HG03469 (cell line): ENCODE measurements at regions not wholly inside any gene's neighbourhood (a gene's known extent, or its start where the extent isn't known, plus 50 kb on each side); places are given as distances from the start of the nearest gene placed in this dataset.

Experiments used
- ATAC-seq: cut with Tn5 transposase; IDR thresholded peaks from one replicate; pipeline ENCODE4 v1.9.1; 2021; ENCODE audit warnings: mild to moderate bottlenecking, moderate library complexity, moderate number of reproducible peaks; ENCODE audit not compliant: unreplicated experiment

GRCh38 chr3:182697345-182697919 lies 95.9 kb upstream of the ATP11B start:
- no peak for ATAC-seq

GRCh38 chr3:182698078-182698477 lies 95.2 kb upstream of the ATP11B start:
- ATAC-seq, result no peak

GRCh38 chr3:182699550-182700170 lies 93.6 kb upstream of the ATP11B start:
- ATAC-seq, result no peak

- ATAC-seq, result no peak
These were observed 91.1 kb upstream of the ATP11B start for GRCh38 chr3:182702216-182702615.

- no peak for ATAC-seq
These were observed 90.1 kb upstream of the ATP11B start for GRCh38 chr3:182703233-182703632.

- ATAC-seq, result no peak
These were observed 88.4 kb upstream of the ATP11B start for GRCh38 chr3:182704926-182705325.

- no peak for ATAC-seq
These were observed 84.5 kb upstream of the ATP11B start for GRCh38 chr3:182708810-182709209.

- no peak for ATAC-seq
These were observed 84.0 kb upstream of the ATP11B start for GRCh38 chr3:182709306-182709705.

- peak; percentile 52 for ATAC-seq
These were observed 82.6 kb upstream of the ATP11B start for GRCh38 chr3:182710557-182711157.

- no peak for ATAC-seq
These were observed 82.0 kb upstream of the ATP11B start for GRCh38 chr3:182711261-182711683.

- ATAC-seq, result no peak
These were observed 81.5 kb upstream of the ATP11B start for GRCh38 chr3:182711853-182712252.

GRCh38 chr3:182713111-182713510 lies 80.2 kb upstream of the ATP11B start:
- no peak for ATAC-seq

- ATAC-seq, result peak; percentile 36
These were observed 79.4 kb upstream of the ATP11B start for GRCh38 chr3:182713743-182714517.

GRCh38 chr3:182715006-182715405 lies 78.3 kb upstream of the ATP11B start:
- ATAC-seq, result no peak

GRCh38 chr3:182716114-182716688 lies 77.1 kb upstream of the ATP11B start:
- peak; percentile 30 for ATAC-seq

GRCh38 chr3:182717216-182717615 lies 76.1 kb upstream of the ATP11B start:
- peak; percentile 73 for ATAC-seq

GRCh38 chr3:182722907-182723306 lies 70.4 kb upstream of the ATP11B start:
- ATAC-seq, result no peak

- ATAC-seq, result no peak
These were observed 69.7 kb upstream of the ATP11B start for GRCh38 chr3:182723596-182723995.

- ATAC-seq, result no peak
These were observed 67.7 kb upstream of the ATP11B start for GRCh38 chr3:182725372-182726251.
